IMR-90 (cell line): ENCODE measurements at regions not wholly inside any gene's neighbourhood (a gene's known extent, or its start where the extent isn't known, plus 50 kb on each side); places are given as distances from the start of the nearest gene placed in this dataset.

Experiments
- ATAC-seq: fragments of 200-7000 bp; cut with Tn5 transposase; 2 replicates; pipeline ENCODE4 v1.9.1; 2020; ENCODE audit warnings: low read depth, mild to moderate bottlenecking, moderate library complexity
- BruUV-seq: library from RNA; stranded (reverse); fragments of 400-500 nt; replicated peaks from 2 replicates; lab custom pipeline; 2021; lab: Mats Ljungman, UMichigan
- CTCF ChIA-PET: fragments of 300-600 bp; formaldehyde crosslinking; extraction: SDS; loops from one replicate; lab custom pipeline; 2021; ENCODE audit warnings: antibody characterized with exemption; lab: Yijun Ruan, JAX
- POLR2A ChIA-PET: fragments of 300-600 bp; sonication (Branson Sonifier 250); formaldehyde crosslinking; loops from one replicate; lab custom pipeline; 2022; ENCODE audit warnings: antibody characterized with exemption; ENCODE audit not compliant: unreplicated experiment; lab: Charles Lee
- DNase-seq: peaks from one replicate; pipeline ENCODE4 v3.0.0; 2013
- H2AFZ ChIP-seq: replicated peaks from 2 replicates; pipeline ENCODE3; 2013; ENCODE audit warnings: low read length, mild to moderate bottlenecking; ENCODE audit not compliant: poor library complexity
- H2AK5ac ChIP-seq: 2 replicates; pipeline ENCODE4 v1.6.1; 2013; ENCODE audit warnings: low read depth, low read length, inconsistent platforms
- H2AK9ac ChIP-seq: replicated peaks from 2 replicates; pipeline ENCODE3; 2013; ENCODE audit warnings: mild to moderate bottlenecking, low read depth, low read length, moderate library complexity; ENCODE audit not compliant: poor library complexity
- H2BK120ac ChIP-seq: 2 replicates; pipeline ENCODE4 v1.6.1; 2013; ENCODE audit warnings: low read depth, low read length, inconsistent platforms
- H2BK15ac ChIP-seq: 3 replicates; pipeline ENCODE4 v1.6.1; 2013; ENCODE audit warnings: low read depth, low read length, inconsistent platforms
- H2BK20ac ChIP-seq: 2 replicates; pipeline ENCODE4 v1.6.1; 2013; ENCODE audit warnings: low read depth, mild to moderate bottlenecking, inconsistent platforms, low read length, moderate library complexity
- H2BK5ac ChIP-seq: 2 replicates; pipeline ENCODE4 v1.6.1; 2013; ENCODE audit warnings: mild to moderate bottlenecking, low read depth, low read length, inconsistent platforms; ENCODE audit not compliant: poor library complexity, severe bottlenecking
- H3K14ac ChIP-seq: replicated peaks from 2 replicates; pipeline ENCODE4 v1.6.1; 2013; ENCODE audit warnings: low read depth, low read length, inconsistent platforms
- H3K18ac ChIP-seq: 2 replicates; pipeline ENCODE4 v1.6.1; 2013; ENCODE audit warnings: low read depth, low read length, control low read depth
- H3K23ac ChIP-seq: 2 replicates; pipeline ENCODE4 v1.6.1; 2013; ENCODE audit warnings: low read depth, low read length, inconsistent platforms
- H3K27ac ChIP-seq: 2 replicates; pipeline ENCODE4 v1.5.1; 2013; ENCODE audit warnings: mild to moderate bottlenecking, control low read depth, low read length; ENCODE audit not compliant: insufficient read depth
- H3K27me3 ChIP-seq: 2 replicates; pipeline ENCODE4 v1.6.1; 2013; ENCODE audit warnings: low read length; ENCODE audit not compliant: control insufficient read depth, insufficient read depth
- H3K36me3 ChIP-seq: 2 replicates; pipeline ENCODE4 v1.6.1; 2013; ENCODE audit warnings: low read length, mixed read lengths; ENCODE audit not compliant: control insufficient read depth, insufficient read depth
- H3K4ac ChIP-seq: 2 replicates; pipeline ENCODE4 v1.6.1; 2013; ENCODE audit warnings: low read depth, low read length, inconsistent platforms
- H3K4me1 ChIP-seq: 2 replicates; pipeline ENCODE4 v1.6.1; 2013; ENCODE audit warnings: low read length, mixed read lengths; ENCODE audit not compliant: control insufficient read depth, insufficient read depth
- H3K4me2 ChIP-seq: 2 replicates; pipeline ENCODE4 v1.6.1; 2013; ENCODE audit warnings: low read depth, mild to moderate bottlenecking, control low read depth, low read length, moderate library complexity
- H3K4me3 ChIP-seq: 2 replicates; pipeline ENCODE4 v1.5.1; 2013; ENCODE audit warnings: low read depth, mild to moderate bottlenecking, control low read depth, low read length, moderate library complexity; ENCODE audit not compliant: insufficient read depth
- H3K56ac ChIP-seq: 2 replicates; pipeline ENCODE4 v1.6.1; 2013; ENCODE audit warnings: low read length, inconsistent platforms; ENCODE audit not compliant: insufficient read depth; ENCODE audit errors: extremely low read depth
- H3K79me1 ChIP-seq, 2 experiments: 2 replicates each; pipeline ENCODE4 v1.6.1; 2013; ENCODE audit warnings: low read length in 2 of 2, inconsistent platforms in 1 of 2, low read depth in 1 of 2
- H3K9ac ChIP-seq: 2 replicates; pipeline ENCODE4 v1.6.1; 2013; ENCODE audit warnings: low read depth, low read length, control low read depth
- H3K9me1 ChIP-seq: 2 replicates; pipeline ENCODE4 v1.6.1; 2013; ENCODE audit warnings: low read length, inconsistent platforms; ENCODE audit not compliant: insufficient read depth
- H3K9me3 ChIP-seq: 2 replicates; pipeline ENCODE4 v1.6.1; 2013; ENCODE audit warnings: low read length; ENCODE audit not compliant: control insufficient read depth, insufficient read depth
- H4K20me1 ChIP-seq: 2 replicates; pipeline ENCODE4 v1.6.1; 2013; ENCODE audit warnings: low read length, inconsistent platforms; ENCODE audit not compliant: insufficient read depth
- H4K5ac ChIP-seq: 2 replicates; pipeline ENCODE4 v1.6.1; 2013; ENCODE audit warnings: mild to moderate bottlenecking, low read depth, low read length, control low read depth
- H4K8ac ChIP-seq, 2 experiments: 2 replicates each; pipeline ENCODE4 v1.6.1; 2013; ENCODE audit warnings: low read depth in 2 of 2, low read length in 2 of 2, control low read depth in 1 of 2, inconsistent platforms in 1 of 2
- H4K91ac ChIP-seq: 2 replicates; pipeline ENCODE4 v1.6.1; 2013; ENCODE audit warnings: low read depth, low read length, inconsistent platforms; ENCODE audit not compliant: insufficient read depth
- FOS ChIP-seq: fragments of 150-350 bp; IDR thresholded peaks from 2 replicates; pipeline ENCODE4 v1.6.1; 2016; ENCODE audit warnings: low read depth, low read length
- MAZ ChIP-seq: IDR thresholded peaks from 2 replicates; pipeline ENCODE4 v1.6.1; 2012; ENCODE audit warnings: low read depth, mild to moderate bottlenecking, low read length, improper control_type of control experiment, moderate library complexity, borderline replicate concordance
- MXI1 ChIP-seq: IDR thresholded peaks from 2 replicates; pipeline ENCODE4 v1.6.1; 2012; ENCODE audit warnings: low read depth, mild to moderate bottlenecking, low read length, moderate library complexity, borderline replicate concordance
- NFE2L2 ChIP-seq: fragments of 150-350 bp; IDR thresholded peaks from 2 replicates; pipeline ENCODE4 v1.6.1; 2016; ENCODE audit warnings: low read depth, mild to moderate bottlenecking, low read length
- RCOR1 ChIP-seq: IDR thresholded peaks from 2 replicates; pipeline ENCODE4 v1.6.1; 2012; ENCODE audit warnings: mild to moderate bottlenecking, low read length, improper control_type of control experiment; ENCODE audit not compliant: insufficient replicate concordance
- SMC3 ChIP-seq: fragments of 150-350 bp; IDR thresholded peaks from 2 replicates; pipeline ENCODE4 v1.6.1; 2016; ENCODE audit warnings: low read depth, mild to moderate bottlenecking, antibody characterized with exemption, low read length, moderate library complexity
- WGBS, 2 experiments: methylation state at CpG; one replicate each; pipeline versions ENCODE4 v1.1.5 to v1.1.7; 2013; ENCODE audit warnings: missing lambda C conversion rate in 2 of 2; ENCODE audit not compliant: insufficient read length in 1 of 2; ENCODE audit errors: extremely low coverage in 2 of 2; 5-methylcytosine and 5-hydroxymethylcytosine counted together
- dilution Hi-C: fragments of 300-500 bp; cut with HindIII; formaldehyde crosslinking; loops from one replicate; pipeline ENCODE4 v1.14.3; 2018; ENCODE audit warnings: low sequenced_read_pairs; ENCODE audit not compliant: unreplicated experiment
- in situ Hi-C: fragments of 300-500 bp; cut with MboI; formaldehyde crosslinking; loops from 3 replicates; pipeline ENCODE4 v1.14.3; 2019; ENCODE audit warnings: low sequenced_read_pairs, inconsistent platforms, mixed read lengths
- intact Hi-C: fragments of 100-400 bp; cut with micrococcal nuclease; formaldehyde crosslinking; loops from 2 replicates; pipeline ENCODE4 v1.10.0; 2022

GRCh38 chr3:81326245-81326644, 435.2 kb downstream of the GBE1 start:
- DNase-seq, result no peak
- intact Hi-C loops, result no loop called here

More at GRCh38 chr3:81326245-81326644, 435.2 kb downstream of the GBE1 start:
- Histone ChIP-seq H2BK120ac (no peak overlapping the region), H2BK15ac (no peak overlapping the region), H4K20me1 (no peaks in the 10 kb centered on the region), H2AK5ac (no peak overlapping the region), H2BK5ac (no peak overlapping the region), H3K56ac (no peak overlapping the region), H4K91ac (no peak overlapping the region), H2BK20ac (no peak overlapping the region), H3K4me3 (no peak overlapping the region), H4K8ac (no peak overlapping the region), H4K5ac (no peak overlapping the region), H3K18ac (no peak overlapping the region), H3K4ac (no peak overlapping the region), H3K27ac (no peak overlapping the region), H3K9me3 (no peaks in the 10 kb centered on the region), H3K9me1 (no peaks in the 10 kb centered on the region), H3K27me3 (no peaks in the 10 kb centered on the region), H2AFZ (no peak overlapping the region), H2AK9ac (no peak overlapping the region), H3K79me1 (no peaks in the 10 kb centered on the region), H3K23ac (no peak overlapping the region), H3K4me2 (no peak overlapping the region), H3K36me3 (no peaks in the 10 kb centered on the region), H3K4me1 (no peaks in the 10 kb centered on the region), H3K9ac (no peak overlapping the region), H3K14ac (no peak overlapping the region)
- CTCF ChIA-PET, result no interaction called here
- 100% methylated on average over 2 of the region's 8 CpGs; no CpG with 5 or more reads in 1 of the 2 experiments for WGBS, 2 experiments
- POLR2A ChIA-PET, result interaction anchor here (0.7 kb wide), 1 partner anchor 13 kb away, joined by 6 read pairs; no protein-coding TSS in a partner anchor
- in situ Hi-C loops (no loop called here), dilution Hi-C loops (no loop called here)
- TF ChIP-seq MAZ (no peak), NFE2L2 (no peak), FOS (no peak), SMC3 (no peak), RCOR1 (no peak), MXI1 (no peak)
- no TSS peak for BruUV-seq
- ATAC-seq, result no peak
